ENCODE measurements at regions not wholly inside any gene's neighbourhood (a gene's known extent, or its start where the extent isn't known, plus 50 kb on each side); places are given as distances from the start of the nearest gene placed in this dataset.

DNA sequence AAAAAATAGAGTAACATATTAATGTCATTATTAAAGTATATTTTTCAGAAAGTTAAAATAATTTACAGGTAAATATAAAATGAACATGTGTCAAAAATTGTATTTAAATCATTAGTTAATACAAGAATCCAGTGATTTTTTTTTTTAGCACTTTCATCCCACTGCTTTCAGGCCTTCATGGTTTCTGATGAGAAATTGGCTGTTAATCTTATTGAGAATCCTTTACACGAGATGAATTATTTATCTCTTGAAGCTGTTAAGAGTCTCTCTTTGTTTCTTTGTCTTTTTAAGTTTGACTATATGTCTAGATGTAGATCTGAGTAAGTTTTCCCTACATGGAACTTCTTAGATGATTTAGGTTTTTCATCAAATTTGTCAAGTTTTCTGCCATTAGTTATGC is 578.5 kb upstream of the KCND2 start:
- no peak for DNase-seq
- POLR2A ChIA-PET, result no interaction called here
- peaks cover 3 to 16% (median 12%) of the 10 kb centered on the region in 5 donors for H3K9me3 Mint-ChIP-seq
- Histone ChIP-seq H3K4me3 (ENCODE audit: low read length) (no peak overlapping the region), H3K9me3 (ENCODE audit: low read length) (no peaks in the 10 kb centered on the region), H3K27ac (ENCODE audit: low read depth, low read length) (no peak overlapping the region), H3K36me3 (ENCODE audit: insufficient read depth, low read length) (no peaks in the 10 kb centered on the region), H3K27me3 (ENCODE audit: insufficient read depth, low read length, poor library complexity, severe bottlenecking) (no peaks in the 10 kb centered on the region), H3K4me1 (ENCODE audit: insufficient read depth, low read length) (no peaks in the 10 kb centered on the region)
- no peaks in the 10 kb centered on the region for H3K36me3 Mint-ChIP-seq
- H3K4me3 Mint-ChIP-seq, result no peak overlapping the region
- H3K27me3 Mint-ChIP-seq, result no peaks in the 10 kb centered on the region
- CTCF ChIA-PET, result no interaction called here
- H3K27ac Mint-ChIP-seq, result no peak overlapping the region
- no peaks in the 10 kb centered on the region for H3K4me1 Mint-ChIP-seq

DNA sequence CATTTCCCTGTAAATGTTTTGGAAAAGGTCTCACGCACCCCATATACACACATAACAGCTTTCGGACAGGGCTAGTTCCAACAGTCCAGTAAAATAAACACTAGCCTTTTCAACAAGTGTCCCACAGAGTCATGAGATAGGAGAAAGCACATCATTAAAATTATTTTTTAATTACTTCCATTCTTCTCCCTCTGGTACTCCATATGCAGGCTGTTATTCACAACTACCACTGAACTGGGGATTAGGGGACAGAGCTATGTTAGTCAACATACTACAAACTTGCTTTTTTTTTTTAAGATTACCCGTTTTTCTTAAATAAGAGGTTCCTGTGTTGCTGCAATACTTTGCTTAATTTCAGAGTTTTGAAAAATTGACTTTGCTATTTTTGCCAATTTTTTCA is 576.6 kb upstream of the KCND2 start:
- Mint-ChIP-seq H3K36me3 (no peaks in the 10 kb centered on the region), H3K27me3 (no peaks in the 10 kb centered on the region), H3K4me1 (no peaks in the 10 kb centered on the region), H3K4me3 (no peak overlapping the region), H3K27ac (no peak overlapping the region), H3K9me3 (peaks cover 3 to 22% (median 12%) of the 10 kb centered on the region in 5 donors)
- Histone ChIP-seq H3K4me1 (ENCODE audit: insufficient read depth, low read length) (no peaks in the 10 kb centered on the region), H3K36me3 (ENCODE audit: insufficient read depth, low read length) (no peaks in the 10 kb centered on the region), H3K9me3 (ENCODE audit: low read length) (no peaks in the 10 kb centered on the region), H3K27ac (ENCODE audit: low read depth, low read length) (no peak overlapping the region), H3K4me3 (ENCODE audit: low read length) (no peak overlapping the region), H3K27me3 (ENCODE audit: insufficient read depth, low read length, poor library complexity, severe bottlenecking) (no peaks in the 10 kb centered on the region)
- ChIA-PET CTCF (no interaction called here), POLR2A (no interaction called here)
- DNase-seq, result no peak

DNA sequence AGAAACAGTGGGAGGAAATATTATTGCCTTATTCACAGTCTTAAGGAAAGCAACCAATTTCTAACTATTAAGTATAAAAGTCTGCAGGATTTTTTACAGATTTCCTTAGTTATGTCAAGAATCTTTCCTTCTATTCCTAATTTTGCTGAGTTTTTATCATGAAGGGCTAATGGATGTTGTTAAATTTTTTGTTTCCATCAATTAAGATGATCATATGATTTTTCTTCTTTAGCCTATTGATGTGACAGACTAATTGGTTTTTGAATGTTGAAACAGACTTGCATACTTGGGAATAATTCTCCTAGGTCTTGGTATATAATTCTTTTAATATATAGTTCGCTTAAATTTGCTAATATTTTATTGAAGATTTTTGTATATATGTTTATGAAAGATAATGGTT is 569.1 kb upstream of the KCND2 start:
- Histone ChIP-seq H3K9me3 (ENCODE audit: low read length) (no peaks in the 10 kb centered on the region), H3K4me3 (ENCODE audit: low read length) (no peak overlapping the region), H3K27me3 (ENCODE audit: insufficient read depth, low read length, poor library complexity, severe bottlenecking) (no peaks in the 10 kb centered on the region), H3K36me3 (ENCODE audit: insufficient read depth, low read length) (no peaks in the 10 kb centered on the region), H3K4me1 (ENCODE audit: insufficient read depth, low read length) (no peaks in the 10 kb centered on the region), H3K27ac (ENCODE audit: low read depth, low read length) (no peak overlapping the region)
- peaks cover 3 to 24% (median 7%) of the 10 kb centered on the region in 5 donors for H3K9me3 Mint-ChIP-seq
- H3K4me3 Mint-ChIP-seq, result no peak overlapping the region
- no peaks in the 10 kb centered on the region for H3K27me3 Mint-ChIP-seq
- H3K27ac Mint-ChIP-seq, result no peak overlapping the region
- CTCF ChIA-PET, result no interaction called here
- DNase-seq, result no peak
- POLR2A ChIA-PET, result no interaction called here
- no peaks in the 10 kb centered on the region for H3K4me1 Mint-ChIP-seq
- H3K36me3 Mint-ChIP-seq, result no peaks in the 10 kb centered on the region

DNA sequence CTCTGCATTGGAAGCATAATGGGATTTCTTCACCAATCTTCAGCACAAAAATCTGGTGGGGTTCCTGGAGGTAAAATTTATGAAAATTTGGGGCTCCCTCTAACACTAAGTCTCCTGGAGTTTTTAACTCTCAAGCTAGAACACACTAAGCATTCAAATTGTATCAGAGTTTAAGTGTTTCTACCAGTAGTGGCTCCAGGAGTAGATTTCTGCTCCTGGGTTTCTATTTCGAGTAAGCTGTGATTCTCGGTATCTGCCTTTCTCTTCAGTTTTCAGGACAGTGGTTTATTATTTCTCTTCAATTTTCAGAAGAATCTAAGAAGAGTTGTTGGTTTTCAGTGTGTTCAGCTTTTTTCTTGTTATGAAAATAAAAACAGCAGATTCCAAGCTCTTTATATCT is 566.4 kb upstream of the KCND2 start:
- Histone ChIP-seq H3K27ac (ENCODE audit: low read depth, low read length) (no peak overlapping the region), H3K4me3 (ENCODE audit: low read length) (no peak overlapping the region), H3K9me3 (ENCODE audit: low read length) (no peaks in the 10 kb centered on the region), H3K36me3 (ENCODE audit: insufficient read depth, low read length) (no peaks in the 10 kb centered on the region), H3K4me1 (ENCODE audit: insufficient read depth, low read length) (no peaks in the 10 kb centered on the region), H3K27me3 (ENCODE audit: insufficient read depth, low read length, poor library complexity, severe bottlenecking) (no peaks in the 10 kb centered on the region)
- Mint-ChIP-seq H3K4me3 (no peak overlapping the region), H3K27ac (no peak overlapping the region), H3K4me1 (no peaks in the 10 kb centered on the region), H3K9me3 (peaks cover 7 to 27% (median 9%) of the 10 kb centered on the region in 5 donors), H3K36me3 (no peaks in the 10 kb centered on the region), H3K27me3 (no peaks in the 10 kb centered on the region)
- ChIA-PET POLR2A (no interaction called here), CTCF (no interaction called here)
- DNase-seq, result no peak

DNA sequence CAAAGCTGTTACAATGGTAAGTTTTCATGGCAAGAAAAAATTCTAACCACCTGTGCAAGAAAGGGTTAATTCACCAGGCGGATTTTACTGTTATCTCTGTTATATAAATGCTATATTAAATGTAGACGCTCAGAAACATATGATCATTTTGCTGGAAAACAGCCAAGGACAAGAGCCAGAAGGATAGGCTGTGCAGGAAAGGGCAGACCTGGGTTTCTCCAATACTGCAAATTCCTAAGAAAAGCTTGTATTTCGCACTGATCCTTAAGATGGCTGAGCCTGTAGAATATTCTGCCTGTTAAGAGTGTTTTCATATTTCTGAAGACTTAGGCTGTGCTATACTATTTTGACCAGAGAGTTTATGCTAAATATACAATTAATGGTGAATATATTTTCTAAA is 564.1 kb upstream of the KCND2 start:
- POLR2A ChIA-PET, result no interaction called here
- Histone ChIP-seq H3K4me1 (ENCODE audit: insufficient read depth, low read length) (no peaks in the 10 kb centered on the region), H3K36me3 (ENCODE audit: insufficient read depth, low read length) (no peaks in the 10 kb centered on the region), H3K27me3 (ENCODE audit: insufficient read depth, low read length, poor library complexity, severe bottlenecking) (no peaks in the 10 kb centered on the region), H3K27ac (ENCODE audit: low read depth, low read length) (no peak overlapping the region), H3K9me3 (ENCODE audit: low read length) (no peaks in the 10 kb centered on the region), H3K4me3 (ENCODE audit: low read length) (no peak overlapping the region)
- CTCF ChIA-PET, result no interaction called here
- H3K36me3 Mint-ChIP-seq, result no peaks in the 10 kb centered on the region
- no peak overlapping the region for H3K4me3 Mint-ChIP-seq
- no peaks in the 10 kb centered on the region for H3K4me1 Mint-ChIP-seq
- no peaks in the 10 kb centered on the region for H3K27me3 Mint-ChIP-seq
- DNase-seq, result no peak
- H3K9me3 Mint-ChIP-seq, result peaks cover 13 to 32% (median 15%) of the 10 kb centered on the region in 5 donors
- H3K27ac Mint-ChIP-seq, result no peak overlapping the region

DNA sequence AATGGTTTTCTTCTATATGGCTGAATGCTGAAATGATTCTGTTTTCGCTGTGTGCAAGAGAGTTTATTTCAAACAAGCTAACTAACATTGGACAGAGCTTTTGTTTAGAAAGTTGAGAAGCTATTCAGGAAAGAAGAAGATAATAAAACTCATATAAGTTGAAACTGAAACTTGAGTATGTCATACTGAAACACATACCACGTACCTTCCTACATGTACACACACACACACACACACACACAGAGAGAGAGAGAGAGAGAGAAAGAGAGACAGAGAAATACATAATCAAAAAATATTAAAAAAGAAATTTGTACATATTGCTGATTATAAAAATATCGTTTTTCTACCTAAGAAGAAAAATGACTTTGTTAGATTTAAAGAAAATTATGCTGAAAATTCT is 561.9 kb upstream of the KCND2 start:
- no peak overlapping the region for H3K27ac ChIP-seq (ENCODE audit: low read depth, low read length)
- Mint-ChIP-seq H3K27me3 (no peaks in the 10 kb centered on the region), H3K4me1 (no peaks in the 10 kb centered on the region), H3K9me3 (peaks cover 11 to 24% (median 13%) of the 10 kb centered on the region in 5 donors), H3K27ac (no peak overlapping the region), H3K4me3 (no peak overlapping the region), H3K36me3 (no peaks in the 10 kb centered on the region)
- ChIA-PET POLR2A (no interaction called here), CTCF (no interaction called here)
- no peak for DNase-seq
- H3K27me3 ChIP-seq (ENCODE audit: insufficient read depth, low read length, poor library complexity, severe bottlenecking), result no peaks in the 10 kb centered on the region
- H3K9me3 ChIP-seq (ENCODE audit: low read length), result no peaks in the 10 kb centered on the region
- no peak overlapping the region for H3K4me3 ChIP-seq (ENCODE audit: low read length)
- no peaks in the 10 kb centered on the region for H3K4me1 ChIP-seq (ENCODE audit: insufficient read depth, low read length)
- H3K36me3 ChIP-seq (ENCODE audit: insufficient read depth, low read length), result no peaks in the 10 kb centered on the region

DNA sequence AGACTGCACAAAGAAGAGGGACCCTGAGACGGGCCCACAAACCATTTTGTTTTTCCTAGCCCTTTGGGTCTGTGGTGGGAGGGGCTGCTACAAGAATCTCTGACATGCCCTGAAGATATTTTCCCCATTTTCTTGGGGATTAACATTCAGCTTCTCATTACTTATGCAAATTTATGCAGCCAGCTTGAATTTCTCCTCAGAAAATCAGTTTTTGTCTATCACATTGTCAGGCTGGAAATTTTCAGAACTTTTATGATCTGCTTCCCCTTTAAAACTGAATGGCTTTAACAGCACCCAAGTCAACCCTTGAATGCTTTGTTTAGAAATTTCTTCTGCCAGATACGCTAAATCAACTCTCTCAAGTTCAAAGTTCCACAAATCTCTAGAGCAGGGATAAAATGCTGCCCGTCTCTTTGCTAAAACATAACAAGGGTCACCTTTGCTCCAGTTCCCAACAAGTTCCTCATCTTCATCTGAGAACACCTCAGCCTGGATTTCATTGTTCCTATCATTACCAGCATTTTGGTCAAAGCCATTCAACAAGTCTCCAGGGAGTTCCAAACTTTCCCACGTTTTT is 560.0 kb upstream of the KCND2 start:
- Mint-ChIP-seq H3K36me3 (no peaks in the 10 kb centered on the region), H3K9me3 (peaks cover 5 to 32% (median 13%) of the 10 kb centered on the region in 5 donors), H3K27me3 (no peaks in the 10 kb centered on the region), H3K4me3 (no peak overlapping the region), H3K4me1 (no peaks in the 10 kb centered on the region), H3K27ac (no peak overlapping the region)
- Histone ChIP-seq H3K9me3 (ENCODE audit: low read length) (no peaks in the 10 kb centered on the region), H3K36me3 (ENCODE audit: insufficient read depth, low read length) (no peaks in the 10 kb centered on the region), H3K4me1 (ENCODE audit: insufficient read depth, low read length) (no peaks in the 10 kb centered on the region), H3K4me3 (ENCODE audit: low read length) (no peak overlapping the region), H3K27me3 (ENCODE audit: insufficient read depth, low read length, poor library complexity, severe bottlenecking) (no peaks in the 10 kb centered on the region), H3K27ac (ENCODE audit: low read depth, low read length) (no peak overlapping the region)
- ChIA-PET CTCF (no interaction called here), POLR2A (no interaction called here)
- DNase-seq, result no peak

DNA sequence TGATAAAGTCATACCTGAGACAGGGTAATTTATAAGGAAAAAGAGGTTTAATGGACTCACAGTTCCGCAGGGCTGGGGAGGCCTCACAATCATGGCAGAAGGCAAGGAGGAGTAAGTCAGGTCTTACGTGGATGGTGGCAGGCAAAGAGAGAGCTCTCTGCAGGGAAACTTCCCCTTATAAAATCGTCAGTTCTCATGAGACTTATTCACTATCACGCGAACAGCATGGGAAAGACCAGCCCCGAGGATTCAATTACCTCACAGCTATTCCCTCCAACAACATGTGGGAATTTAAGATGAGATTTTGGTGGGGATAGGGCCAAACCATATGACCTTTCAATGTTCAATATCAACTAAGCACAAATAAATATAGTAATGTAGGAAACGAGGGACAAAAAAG is 559.4 kb upstream of the KCND2 start:
- Histone ChIP-seq H3K4me1 (ENCODE audit: insufficient read depth, low read length) (no peaks in the 10 kb centered on the region), H3K27ac (ENCODE audit: low read depth, low read length) (no peak overlapping the region), H3K27me3 (ENCODE audit: insufficient read depth, low read length, poor library complexity, severe bottlenecking) (no peaks in the 10 kb centered on the region), H3K4me3 (ENCODE audit: low read length) (no peak overlapping the region), H3K9me3 (ENCODE audit: low read length) (no peaks in the 10 kb centered on the region), H3K36me3 (ENCODE audit: insufficient read depth, low read length) (no peaks in the 10 kb centered on the region)
- CTCF ChIA-PET, result no interaction called here
- Mint-ChIP-seq H3K27ac (no peak overlapping the region), H3K36me3 (no peaks in the 10 kb centered on the region), H3K4me1 (no peaks in the 10 kb centered on the region), H3K4me3 (no peak overlapping the region), H3K27me3 (no peaks in the 10 kb centered on the region), H3K9me3 (peaks cover 5 to 26% (median 13%) of the 10 kb centered on the region in 5 donors)
- POLR2A ChIA-PET, result no interaction called here
- DNase-seq, result no peak

DNA sequence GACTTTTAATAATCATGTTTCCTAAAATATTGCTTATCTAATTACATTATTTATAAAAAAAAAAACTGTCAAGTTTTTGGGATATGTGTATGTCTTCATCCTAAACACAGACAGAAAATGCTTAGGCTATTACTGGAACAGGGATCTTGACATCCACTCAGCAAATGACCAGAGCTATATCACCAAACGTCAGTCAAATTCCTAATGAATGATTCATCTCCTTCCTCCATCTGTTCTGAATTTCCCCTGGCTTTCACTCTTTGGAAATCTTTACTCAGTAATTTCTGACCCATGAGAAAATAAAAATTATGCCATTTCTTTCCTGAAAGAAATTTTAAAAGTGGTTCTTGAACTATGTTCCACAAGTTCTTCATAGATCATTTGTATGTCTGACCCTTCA is 552.4 kb upstream of the KCND2 start:
- no peaks in the 10 kb centered on the region for H3K4me1 ChIP-seq (ENCODE audit: insufficient read depth, low read length)
- H3K4me1 Mint-ChIP-seq, result no peaks in the 10 kb centered on the region
- H3K4me3 ChIP-seq (ENCODE audit: low read length), result no peak overlapping the region
- no peaks in the 10 kb centered on the region for H3K36me3 Mint-ChIP-seq
- H3K27ac Mint-ChIP-seq, result no peak overlapping the region
- no peaks in the 10 kb centered on the region for H3K27me3 ChIP-seq (ENCODE audit: insufficient read depth, low read length, poor library complexity, severe bottlenecking)
- POLR2A ChIA-PET, result no interaction called here
- H3K27me3 Mint-ChIP-seq, result no peaks in the 10 kb centered on the region
- no peak for DNase-seq
- peaks cover 0 to 21% (median 2%) of the 10 kb centered on the region in 5 donors for H3K9me3 Mint-ChIP-seq
- no peak overlapping the region for H3K4me3 Mint-ChIP-seq
- CTCF ChIA-PET, result no interaction called here
- no peaks in the 10 kb centered on the region for H3K9me3 ChIP-seq (ENCODE audit: low read length)
- no peaks in the 10 kb centered on the region for H3K36me3 ChIP-seq (ENCODE audit: insufficient read depth, low read length)
- no peak overlapping the region for H3K27ac ChIP-seq (ENCODE audit: low read depth, low read length)

Data from CD8-positive, alpha-beta memory T cell (primary cell).